NCI-H1930 (cell line): ENCODE measurements at regions not wholly inside any gene's neighbourhood (a gene's known extent, or its start where the extent isn't known, plus 50 kb on each side); places are given as distances from the start of the nearest gene placed in this dataset.

Experiments used
- DNase-seq, 2 experiments: peaks; one replicate each; lab custom pipeline; 2025; lab: John Stamatoyannopoulos, UW

DNA sequence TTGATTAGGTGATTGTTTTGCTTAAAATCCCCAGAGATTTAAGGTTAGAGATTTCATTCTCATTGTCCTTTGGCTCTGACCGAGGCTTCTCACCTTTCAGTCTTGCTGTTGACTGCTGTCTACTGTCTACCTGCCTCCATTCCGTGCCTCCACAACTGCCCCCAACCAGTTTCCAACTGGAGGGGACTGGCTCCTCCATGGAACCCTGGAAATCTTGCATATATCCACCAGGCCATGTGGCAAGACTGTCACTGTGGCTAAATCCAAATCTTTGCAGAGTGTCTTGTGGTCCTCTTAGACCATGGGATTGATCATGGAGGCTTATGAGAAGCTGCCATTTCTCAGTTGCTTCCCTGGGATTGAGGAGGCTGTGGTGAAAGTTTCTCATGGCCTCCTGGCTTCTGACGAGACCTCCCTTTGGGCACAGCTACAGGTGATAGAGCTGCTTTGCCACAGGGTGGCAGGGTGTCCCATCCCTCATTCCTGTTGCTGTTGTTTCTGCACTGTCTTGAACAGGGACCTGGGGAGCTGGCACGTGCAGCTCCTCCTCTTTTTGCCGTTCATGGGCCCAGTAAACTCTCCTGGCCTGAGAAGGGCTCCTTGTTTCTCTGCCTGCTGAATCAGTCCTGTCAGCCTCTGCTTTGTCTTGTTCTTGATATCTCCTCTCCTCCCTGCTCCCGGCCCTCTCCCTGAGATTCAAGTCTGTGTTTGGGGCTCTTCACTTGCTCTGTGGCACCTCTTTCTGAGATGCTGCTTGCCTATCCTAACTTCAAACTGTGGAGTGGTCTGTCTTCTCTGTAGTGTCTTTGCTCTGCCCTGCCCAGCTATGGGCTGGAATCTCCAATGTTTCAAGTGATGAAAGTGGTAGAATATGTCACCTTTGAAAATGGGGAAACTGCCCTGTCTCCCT is 63.6 kb upstream of the IGFBP3 start:
- no peak for DNase-seq

DNA sequence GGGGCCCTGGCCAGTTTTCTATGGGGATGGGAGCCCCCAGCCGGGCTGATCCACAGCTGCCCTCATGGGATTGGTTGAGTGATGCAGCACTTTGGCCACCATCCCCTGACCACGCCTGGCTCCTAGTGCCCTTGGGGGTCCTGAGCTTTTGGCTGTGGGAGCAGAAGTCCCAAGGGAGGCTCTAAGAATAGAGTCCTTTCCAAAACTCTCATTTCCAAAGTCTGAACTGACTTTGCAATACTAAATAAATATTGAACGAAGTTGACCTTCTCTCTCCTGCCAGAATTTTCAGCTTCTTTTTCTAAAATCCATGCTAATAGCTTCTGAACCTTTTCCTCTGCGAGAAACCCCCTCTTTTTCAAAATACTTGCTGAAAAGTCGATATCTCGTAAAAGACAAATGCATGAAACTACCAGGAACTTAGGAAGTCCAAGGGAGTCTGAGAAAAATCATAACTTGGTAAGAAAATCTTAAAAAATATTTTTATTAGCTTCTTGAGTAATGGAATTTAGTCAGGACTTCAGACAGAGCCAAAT is 62.7 kb upstream of the IGFBP3 start:
- DNase-seq = no peak

DNA sequence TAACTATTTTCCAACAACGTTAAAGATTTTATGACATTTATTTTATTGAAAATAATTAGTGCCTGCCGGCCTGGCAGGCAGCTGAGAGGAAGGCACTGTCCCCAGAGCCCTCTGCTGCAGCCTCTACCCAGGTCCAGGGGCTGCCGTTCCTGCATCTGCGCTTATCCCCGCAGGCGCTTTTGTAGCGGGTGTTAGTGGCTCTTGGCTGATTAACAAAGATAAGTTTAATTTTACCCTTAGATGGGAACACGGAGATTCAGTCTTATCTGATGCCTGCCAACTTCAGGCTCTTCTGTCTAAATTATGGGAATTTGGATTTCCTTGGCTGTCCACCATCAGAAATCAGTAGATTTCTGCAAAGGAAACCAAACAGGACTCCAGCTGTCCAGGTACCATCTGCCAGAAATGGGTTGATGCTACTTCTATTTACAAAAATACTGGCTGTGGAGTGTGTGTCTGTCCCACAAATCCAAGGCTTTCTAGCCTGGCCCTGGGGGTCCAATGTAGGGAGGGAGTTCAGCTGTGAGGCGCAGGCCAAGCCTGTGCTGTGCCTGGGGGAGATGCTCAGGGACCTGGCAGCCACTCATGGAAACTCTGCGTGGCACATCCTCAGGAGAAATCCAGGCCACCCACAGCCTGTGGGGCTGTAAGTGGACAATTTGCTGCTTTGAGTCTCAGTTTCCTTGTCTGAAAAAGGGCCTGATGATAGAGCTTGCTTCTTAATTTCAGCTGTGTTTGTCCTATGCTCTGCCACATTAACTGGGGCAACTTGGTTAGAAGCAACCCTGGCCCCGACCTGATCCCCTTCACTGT is 62.0 kb upstream of the IGFBP3 start:
- DNase-seq = no peak

DNA sequence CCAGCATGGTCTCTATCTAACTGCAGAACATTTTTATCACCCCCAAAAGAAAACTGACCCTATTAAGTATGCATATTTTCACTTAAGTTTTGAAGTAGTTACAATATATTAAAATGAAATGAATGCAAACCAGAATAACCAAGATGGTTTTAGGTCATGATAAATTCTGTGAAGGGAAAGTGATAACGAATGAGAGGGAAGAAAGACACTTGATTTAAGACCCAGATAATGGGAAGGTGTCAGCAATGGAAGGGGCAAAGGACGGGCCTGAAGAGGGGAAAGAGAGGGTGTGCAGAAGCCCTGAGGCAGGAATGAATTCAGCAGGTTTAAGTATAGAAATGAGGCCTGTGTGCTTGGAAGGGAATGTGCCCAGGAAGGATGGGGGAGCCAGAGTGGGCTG is 61.1 kb upstream of the IGFBP3 start:
- no peak for DNase-seq

DNA sequence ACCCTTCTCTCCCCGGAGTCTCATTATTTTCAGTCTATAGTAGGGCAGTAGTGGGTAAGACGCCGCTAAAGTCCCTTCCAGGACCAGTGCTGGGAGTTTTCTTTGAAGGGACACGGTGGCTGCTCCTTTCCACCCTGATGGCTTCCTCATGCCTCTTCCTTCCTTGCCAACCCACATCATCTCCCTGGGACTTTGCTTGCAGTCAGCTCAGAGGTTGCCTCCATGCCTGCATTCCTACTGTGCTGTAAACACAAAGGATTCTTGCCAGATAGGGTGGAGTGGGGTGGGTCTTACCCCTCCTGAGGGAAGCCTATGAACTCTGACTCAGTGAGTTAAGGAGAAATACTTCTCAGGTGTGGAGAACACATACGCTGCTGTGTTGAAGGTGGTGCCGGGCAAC is 59.9 kb upstream of the IGFBP3 start:
- DNase-seq = no peak

DNA sequence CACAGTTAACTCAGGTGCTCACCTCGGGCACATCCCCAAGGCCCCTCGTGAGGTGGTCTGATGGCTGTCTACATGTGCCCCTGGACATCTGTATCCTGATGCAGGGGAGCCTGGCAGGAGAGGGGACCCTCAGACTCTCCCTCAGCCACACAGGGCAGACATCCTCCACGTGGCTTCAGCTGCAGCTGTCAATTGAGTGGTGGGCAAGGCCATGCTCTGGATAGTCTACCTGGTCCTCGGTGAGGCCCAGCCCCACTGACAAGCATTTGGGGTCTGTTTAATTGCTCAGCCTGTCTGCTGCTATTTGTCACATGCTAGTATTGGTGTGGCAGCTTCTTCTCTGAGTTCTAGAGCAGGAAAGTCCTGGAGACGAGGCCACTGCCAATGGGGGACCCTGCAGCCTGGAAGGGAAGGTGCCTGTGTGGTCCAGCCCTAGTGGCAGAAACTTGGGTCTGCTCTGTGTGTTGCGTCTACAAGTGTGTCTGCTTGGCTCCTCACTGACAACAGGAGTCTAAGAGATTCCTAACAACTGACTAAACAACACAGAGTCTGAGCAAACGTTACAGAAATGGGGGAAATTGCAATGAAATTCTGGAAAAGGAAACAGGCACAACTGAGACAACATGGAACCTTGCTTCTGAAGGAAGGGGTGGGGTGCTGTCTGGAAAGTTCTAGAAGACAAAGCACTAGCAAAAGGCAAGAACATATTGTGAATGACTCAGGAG is 59.3 kb upstream of the IGFBP3 start:
- DNase-seq = no peak

DNA sequence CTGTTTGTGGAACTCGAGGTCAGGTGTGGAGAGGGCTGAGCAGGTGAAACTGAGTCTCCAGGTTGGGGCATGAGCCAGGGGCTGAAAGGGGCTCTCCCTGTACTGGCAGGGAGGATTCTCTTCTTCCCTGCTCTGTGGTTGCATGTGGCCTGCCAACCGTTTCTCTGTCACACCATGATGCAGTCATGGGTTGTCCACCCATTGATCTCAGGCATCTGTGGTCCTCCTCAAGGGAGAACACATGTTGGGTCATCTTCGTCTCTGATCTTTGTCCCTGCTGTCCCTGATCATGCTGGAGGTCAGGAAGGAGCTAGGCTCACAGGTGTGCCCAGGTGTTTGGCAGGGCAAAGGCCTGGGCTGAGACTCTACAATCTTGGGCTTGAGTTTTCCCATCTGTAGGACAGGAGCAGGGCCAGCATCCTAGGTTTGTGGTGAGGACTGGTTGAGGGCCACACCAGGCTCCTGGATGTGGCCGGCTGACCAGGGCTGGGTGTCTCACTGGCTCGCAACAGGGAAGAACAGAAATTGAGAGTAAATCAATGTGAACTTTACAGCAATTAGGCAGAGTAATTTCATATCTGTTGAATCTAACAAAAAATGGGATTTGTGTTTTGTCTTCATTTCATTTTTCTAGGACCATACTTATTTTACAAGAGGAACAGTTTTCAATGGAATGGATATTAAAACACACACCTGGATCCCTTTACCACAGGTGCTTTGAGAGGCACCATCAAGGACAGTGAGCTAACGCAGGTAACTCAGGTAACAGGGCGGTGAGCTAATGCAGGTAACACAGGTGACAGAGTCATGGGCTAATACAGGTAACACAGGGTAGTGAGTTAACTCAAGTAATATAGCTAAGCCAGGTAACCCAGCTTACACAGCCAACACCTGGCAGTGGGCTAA is 58.5 kb upstream of the IGFBP3 start:
- no peak for DNase-seq

DNA sequence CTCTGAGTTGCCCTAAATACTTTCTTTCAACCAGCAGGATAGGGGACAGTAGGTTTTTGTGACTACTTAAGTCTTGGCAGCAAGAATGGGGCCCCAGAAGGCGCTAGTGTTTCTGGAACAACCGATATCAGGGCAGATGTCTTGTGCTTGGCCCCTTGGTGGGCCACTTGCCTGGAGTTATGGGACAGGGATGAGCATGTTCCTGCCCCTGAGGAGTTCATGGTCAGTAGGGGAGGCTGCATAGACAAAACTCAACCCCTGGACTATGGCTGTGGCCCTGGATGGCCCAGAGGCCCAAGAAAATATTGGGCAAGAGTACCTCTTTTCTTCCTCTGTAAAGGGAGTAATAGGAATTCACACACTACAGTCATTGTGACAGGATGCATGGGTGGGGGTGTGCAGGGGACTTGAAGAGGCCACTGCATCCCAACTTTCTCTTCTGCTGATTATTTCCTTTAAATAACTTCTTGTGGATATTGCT is 57.7 kb upstream of the IGFBP3 start:
- DNase-seq = no peak

DNA sequence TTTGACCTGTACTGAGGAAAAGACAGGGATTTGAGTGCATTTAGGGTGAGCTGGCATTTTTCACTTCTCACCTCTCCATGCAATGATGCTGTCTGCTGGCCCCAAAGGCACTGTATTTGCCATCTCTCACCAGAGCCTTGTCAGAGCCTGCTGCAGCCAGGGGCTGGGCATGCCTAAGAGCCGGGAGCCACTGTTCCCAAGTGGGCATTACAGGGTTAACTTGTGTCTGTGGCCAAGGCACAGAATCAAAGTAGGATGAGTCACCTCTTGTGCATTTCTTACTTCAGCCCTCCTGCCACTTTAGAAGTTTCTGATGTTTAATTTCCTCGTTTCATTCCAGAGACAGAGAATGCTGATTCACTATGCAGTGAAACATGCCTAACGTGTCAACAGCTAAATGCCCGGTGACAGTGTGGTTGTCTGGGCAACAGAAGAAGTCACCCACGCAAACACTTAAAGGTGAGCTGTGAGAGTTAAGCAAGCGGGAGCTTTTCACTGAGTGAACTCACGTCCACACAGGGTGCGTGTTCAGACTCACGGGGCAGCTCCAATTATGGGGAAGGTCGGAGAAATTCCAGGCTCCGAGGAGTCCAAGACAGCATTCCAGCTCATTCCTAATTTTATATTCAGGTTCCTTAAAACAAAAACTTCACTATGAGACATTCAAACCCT is 57.1 kb upstream of the IGFBP3 start:
- DNase-seq = no peak

DNA sequence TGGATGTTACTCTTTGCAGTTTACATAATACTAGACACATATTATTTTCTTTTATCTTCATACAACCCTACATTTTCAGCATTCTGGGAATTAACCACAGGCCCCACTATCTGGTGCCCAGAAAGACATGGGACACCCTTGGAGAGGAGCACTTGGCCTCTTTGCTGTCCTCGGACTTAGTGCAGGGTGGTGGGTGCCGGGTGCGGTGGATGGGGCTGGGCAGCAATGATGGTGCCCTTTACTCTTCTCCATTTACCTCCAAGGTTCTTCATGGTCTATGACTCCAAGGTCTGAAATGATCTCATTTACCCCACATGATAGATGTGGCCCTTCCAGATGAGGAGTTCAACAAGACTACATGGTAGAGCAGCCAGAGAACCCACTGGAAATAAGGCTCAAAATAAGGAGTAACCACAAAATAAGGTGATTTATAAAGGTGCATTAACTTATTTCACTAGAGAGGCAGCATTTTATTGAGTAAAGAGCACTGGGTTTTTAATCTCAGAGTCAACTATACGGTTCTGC is 56.2 kb upstream of the IGFBP3 start:
- DNase-seq = no peak

DNA sequence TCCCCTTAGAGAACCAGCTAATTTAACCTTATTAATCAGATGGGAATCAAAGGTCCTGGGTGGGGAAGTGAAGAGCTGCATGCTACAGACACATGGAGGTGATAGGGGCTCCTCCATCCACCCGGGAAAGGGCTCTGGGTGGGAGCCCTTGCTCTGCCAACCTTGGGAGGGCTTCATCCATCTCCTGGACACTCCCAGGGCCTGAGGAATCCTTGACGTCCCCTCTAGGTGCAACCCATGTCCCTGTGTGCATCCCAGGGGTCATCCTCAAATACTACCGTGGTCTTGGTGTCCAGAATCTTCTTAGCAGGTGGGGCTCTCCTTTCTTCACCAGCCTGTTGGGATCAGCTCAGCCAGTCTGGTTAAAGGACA is 55.4 kb upstream of the IGFBP3 start:
- no peak for DNase-seq

DNA sequence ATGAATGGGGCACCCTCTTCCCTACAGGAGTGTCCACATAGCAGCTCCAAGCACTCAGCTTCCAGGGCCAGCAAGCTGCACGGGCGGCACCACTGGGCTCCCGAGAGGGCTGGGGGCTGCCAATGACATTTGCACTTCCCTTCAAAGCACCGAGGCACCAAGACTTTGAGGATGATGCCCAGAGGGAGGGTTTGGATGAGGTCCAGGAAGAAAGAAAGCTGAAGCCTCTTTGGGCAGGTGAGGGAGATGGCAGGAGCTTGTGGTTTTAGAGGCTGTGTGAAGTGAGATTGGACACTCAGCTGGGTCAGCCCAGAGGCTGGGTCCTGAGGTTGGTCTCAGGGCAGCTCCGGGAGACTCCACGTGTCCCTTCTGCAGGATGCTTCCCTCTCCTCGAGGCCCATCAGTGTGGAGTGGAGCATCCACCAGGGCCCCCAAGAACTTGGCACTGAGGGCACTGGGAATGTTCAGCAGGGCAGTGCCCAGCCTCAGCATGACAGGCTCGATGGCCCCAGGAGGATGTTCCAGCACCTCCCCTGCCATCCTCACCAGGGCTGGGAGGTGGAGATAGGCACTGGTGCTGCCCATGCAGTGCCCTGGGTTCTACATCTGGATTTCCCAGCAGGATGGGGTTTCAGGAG is 54.9 kb upstream of the IGFBP3 start:
- DNase-seq = no peak

DNA sequence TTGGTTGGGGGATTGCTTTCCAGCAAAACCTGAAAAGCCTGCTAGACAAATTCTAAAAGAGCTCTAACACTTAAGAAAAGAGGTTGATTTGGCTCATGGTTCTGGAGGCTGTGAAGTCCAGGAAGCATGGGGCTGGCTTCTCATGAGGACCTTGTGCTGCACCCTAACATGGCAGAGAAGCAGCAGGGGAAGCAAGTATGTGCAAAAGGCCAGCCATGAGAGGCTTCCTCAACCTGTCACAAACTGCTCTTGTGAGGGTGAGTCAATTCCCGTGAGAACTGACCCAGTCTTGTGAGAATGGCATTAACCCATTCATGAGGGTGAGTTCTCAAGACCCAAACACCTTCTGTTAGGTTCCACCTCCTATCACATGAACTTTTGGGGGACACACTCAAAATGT is 54.3 kb upstream of the IGFBP3 start:
- no peak for DNase-seq

DNA sequence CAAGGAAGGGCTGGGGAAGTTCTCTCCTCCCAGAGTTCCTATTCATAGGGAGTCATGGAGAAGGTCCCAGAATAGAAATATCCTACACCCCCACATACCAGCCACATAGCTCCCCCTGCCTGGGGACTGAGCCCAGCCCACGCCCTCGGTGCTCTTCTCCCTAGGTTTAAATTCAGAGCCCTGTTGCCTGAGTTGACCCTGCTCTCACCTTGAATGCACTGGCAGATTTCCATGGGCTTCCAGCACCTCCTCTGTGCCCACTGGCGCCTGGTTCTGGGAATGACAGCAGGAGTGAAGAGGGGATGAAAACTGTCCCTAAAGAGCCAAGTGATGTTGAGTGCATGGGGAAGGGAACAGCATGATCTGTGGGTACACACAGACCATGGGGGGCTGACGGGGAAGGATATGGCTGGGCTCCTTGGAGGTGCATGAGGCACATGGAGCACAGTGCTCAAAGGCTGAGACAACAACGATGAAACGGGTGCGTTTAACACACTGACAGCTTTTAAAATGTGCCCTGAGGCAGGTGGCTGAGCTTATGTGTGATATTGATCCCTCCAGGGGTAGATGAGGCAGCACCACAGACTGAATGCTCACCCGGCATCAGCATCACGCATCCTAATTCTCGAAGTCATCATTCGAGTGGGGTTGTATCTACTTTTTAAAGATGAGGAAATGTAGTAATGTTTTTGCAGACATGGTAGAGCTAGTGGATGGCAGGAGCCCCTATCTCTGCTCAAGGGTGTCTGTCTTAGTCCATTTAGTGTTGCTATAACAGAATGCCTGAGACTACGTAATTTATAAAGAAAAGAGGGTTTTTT is 53.7 kb upstream of the IGFBP3 start:
- DNase-seq = no peak

DNA sequence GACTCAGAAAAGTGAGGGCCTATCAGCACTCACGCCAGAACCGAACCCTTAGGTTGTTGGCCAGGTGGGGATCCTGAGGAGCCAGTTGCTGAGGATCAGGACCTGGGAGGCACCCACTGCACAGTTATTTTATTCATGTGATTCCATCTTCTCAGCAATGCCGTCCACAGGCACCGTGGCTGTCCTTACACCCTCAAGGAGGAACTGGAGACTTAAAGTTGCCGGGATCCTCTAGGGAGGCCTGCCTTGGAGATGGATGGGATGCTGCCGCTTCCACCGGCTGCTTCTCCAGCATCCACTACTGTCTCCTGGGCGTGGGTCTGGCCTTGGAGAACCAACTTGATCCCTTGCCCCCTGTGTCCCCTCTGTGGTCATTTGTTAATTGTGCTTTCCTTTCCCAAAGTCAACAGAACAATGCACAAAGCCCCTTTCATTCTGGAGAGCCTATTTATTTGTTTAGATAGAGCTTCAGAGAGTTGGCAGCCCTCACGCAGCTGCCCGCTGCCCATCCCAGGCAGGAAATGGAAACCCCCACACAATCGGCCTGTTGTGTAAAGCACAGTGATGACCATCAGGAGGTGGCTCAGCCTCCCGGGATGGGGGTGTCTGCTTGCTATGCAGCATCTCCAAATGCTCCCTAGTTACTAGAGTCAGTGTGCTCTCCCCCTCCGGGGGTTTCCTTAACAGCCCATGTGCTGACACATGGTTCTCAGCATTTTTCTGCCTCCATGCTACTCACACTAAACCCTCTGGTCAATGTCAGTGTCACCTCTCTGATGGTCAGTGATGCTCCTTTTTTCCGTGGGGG is 52.9 kb upstream of the IGFBP3 start:
- no peak for DNase-seq

DNA sequence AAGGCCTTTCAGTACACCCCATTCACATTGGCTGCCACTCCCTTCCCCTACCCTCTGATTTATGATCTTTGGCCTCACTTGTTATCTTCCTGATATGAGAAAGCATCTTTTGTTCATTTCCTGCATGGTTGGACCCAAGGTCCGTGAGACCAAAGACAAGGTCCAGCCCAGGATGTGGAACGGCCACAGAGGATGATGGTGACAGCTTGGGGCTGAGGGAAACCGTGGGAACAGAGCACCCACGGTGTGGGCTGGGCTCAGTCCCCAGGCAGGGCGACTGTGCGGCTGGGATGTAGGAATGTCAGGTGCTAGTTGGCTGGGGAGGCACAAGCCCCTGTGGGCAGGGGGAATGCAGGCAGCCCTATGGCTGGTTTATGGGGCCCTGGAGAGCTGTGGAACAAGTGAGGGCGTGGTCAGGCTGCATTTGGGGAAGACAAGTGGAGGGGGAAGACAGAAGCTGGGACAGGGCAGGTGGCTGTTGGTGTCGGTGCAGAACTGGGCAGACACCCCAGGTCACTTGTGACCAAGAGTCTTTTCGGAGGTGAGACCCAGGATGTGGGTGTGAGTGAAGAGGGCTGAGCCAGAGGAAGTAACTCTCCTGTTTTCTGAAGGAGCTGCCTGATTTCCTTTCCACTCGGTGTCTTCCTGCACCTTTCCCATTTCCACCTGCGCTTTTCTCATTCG is 51.7 kb upstream of the IGFBP3 start:
- DNase-seq = no peak

DNA sequence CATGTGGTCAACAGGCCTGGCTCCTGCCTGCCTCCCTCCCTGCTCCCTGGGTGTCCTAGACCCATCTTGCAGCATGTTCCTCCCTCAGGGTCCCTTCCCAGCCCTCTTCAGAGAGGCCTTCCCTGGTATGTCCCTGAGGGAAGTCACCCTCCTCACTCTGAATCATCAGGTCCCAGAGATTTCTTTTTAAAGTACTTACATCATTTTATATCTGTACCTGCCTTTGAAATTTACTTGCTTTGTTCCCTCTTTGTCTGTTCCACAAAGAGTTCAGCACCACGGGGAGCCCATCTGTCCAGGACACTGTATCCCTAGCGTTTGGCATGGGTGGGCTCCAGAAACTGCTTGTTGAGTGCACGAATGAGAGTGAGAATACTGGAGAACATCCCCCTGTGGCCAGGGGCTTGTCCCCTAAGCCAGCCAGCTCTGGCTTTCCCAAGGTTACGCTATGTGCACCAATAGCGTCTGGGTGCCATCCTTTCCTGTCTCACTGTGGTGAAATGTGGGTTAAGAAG is 50.6 kb upstream of the IGFBP3 start:
- DNase-seq = no peak
